ENCODE measurements at regions not wholly inside any gene's neighbourhood (a gene's known extent, or its start where the extent isn't known, plus 50 kb on each side); places are given as distances from the start of the nearest gene placed in this dataset.

- DNase-seq (ENCODE audit: low read depth) = no peak
Observed at GRCh38 chr2:183214680-183215079, 90.4 kb downstream of the NUP35 start.

GRCh38 chr2:183215917-183216316, 91.7 kb downstream of the NUP35 start:
- DNase-seq (ENCODE audit: low read depth) = no peak

- peak; percentile 2 for DNase-seq (ENCODE audit: low read depth)
Observed at GRCh38 chr2:183219888-183220287, 95.6 kb downstream of the NUP35 start.

- DNase-seq (ENCODE audit: low read depth) = no peak
Observed at GRCh38 chr2:183222751-183223150, 98.5 kb downstream of the NUP35 start.

- DNase-seq (ENCODE audit: low read depth) = peak; percentile 63
Observed at GRCh38 chr2:183224948-183225347, 100.7 kb downstream of the NUP35 start.

GRCh38 chr2:183227176-183227575, 102.9 kb downstream of the NUP35 start:
- DNase-seq (ENCODE audit: low read depth) = no peak

- no peak for DNase-seq (ENCODE audit: low read depth)
Observed at GRCh38 chr2:183229386-183229785, 105.1 kb downstream of the NUP35 start.

- peak; percentile 77 for DNase-seq (ENCODE audit: low read depth)
Observed at GRCh38 chr2:183232161-183232865, 108.1 kb downstream of the NUP35 start.

- no peak for DNase-seq (ENCODE audit: low read depth)
Observed at GRCh38 chr2:183242937-183243336, 118.7 kb downstream of the NUP35 start.

- DNase-seq (ENCODE audit: low read depth) = no peak
Observed at GRCh38 chr2:183243758-183244157, 119.5 kb downstream of the NUP35 start.

- DNase-seq (ENCODE audit: low read depth) = no peak
Observed at GRCh38 chr2:183244300-183244844, 120.1 kb downstream of the NUP35 start.

- DNase-seq (ENCODE audit: low read depth) = peak; percentile 28
Observed at GRCh38 chr2:183248866-183249567, 124.8 kb downstream of the NUP35 start.

GRCh38 chr2:183250061-183250460, 125.8 kb downstream of the NUP35 start:
- no peak for DNase-seq (ENCODE audit: low read depth)

- DNase-seq (ENCODE audit: low read depth) = no peak
Observed at GRCh38 chr2:183250472-183250871, 126.2 kb downstream of the NUP35 start.

GRCh38 chr2:183253441-183254130, 129.3 kb downstream of the NUP35 start:
- no peak for DNase-seq (ENCODE audit: low read depth)

GRCh38 chr2:183255411-183255810, 131.2 kb downstream of the NUP35 start:
- no peak for DNase-seq (ENCODE audit: low read depth)

GRCh38 chr2:183259921-183260320, 135.7 kb downstream of the NUP35 start:
- DNase-seq (ENCODE audit: low read depth) = no peak

GRCh38 chr2:183260527-183260926, 136.3 kb downstream of the NUP35 start:
- DNase-seq (ENCODE audit: low read depth) = no peak

GRCh38 chr2:183264890-183265535, 140.8 kb downstream of the NUP35 start:
- DNase-seq (ENCODE audit: low read depth) = no peak

- DNase-seq (ENCODE audit: low read depth) = no peak
Observed at GRCh38 chr2:183267148-183267827, 143.0 kb downstream of the NUP35 start.

GRCh38 chr2:183269956-183270355, 145.7 kb downstream of the NUP35 start:
- peak; percentile 28 for DNase-seq (ENCODE audit: low read depth)

GRCh38 chr2:183283209-183283608, 159.0 kb downstream of the NUP35 start:
- no peak for DNase-seq (ENCODE audit: low read depth)

Data from fibroblast of gingiva (primary cell).